GM18498 (cell line): ENCODE measurements at regions not wholly inside any gene's neighbourhood (a gene's known extent, or its start where the extent isn't known, plus 50 kb on each side); places are given as distances from the start of the nearest gene placed in this dataset.

Experiments used
- ATAC-seq: cut with Tn5 transposase; IDR thresholded peaks from one replicate; pipeline ENCODE4 v1.9.1; 2021; ENCODE audit warnings: mild to moderate bottlenecking, moderate library complexity; ENCODE audit not compliant: unreplicated experiment

DNA sequence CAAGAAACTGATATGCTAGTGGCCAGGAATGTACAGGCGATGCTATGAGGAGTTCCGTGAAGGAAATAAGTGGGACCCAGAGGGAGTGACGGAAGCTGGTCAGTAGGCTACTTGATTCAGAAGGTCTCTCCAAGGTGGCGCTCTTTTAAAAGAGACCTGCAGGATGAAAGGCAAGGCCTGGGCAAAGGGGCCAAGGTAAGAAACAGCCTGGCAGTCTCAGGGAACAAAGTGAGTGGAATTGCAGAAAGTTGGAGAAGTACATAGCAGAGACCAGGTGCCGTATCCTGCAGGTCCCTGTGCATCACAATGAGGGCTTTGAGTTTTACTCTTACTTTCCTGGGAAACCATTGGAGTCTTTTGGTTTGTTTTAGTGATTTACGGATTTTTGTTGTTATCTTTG is 905.6 kb downstream of the BCL11B start:
- no peak for ATAC-seq

DNA sequence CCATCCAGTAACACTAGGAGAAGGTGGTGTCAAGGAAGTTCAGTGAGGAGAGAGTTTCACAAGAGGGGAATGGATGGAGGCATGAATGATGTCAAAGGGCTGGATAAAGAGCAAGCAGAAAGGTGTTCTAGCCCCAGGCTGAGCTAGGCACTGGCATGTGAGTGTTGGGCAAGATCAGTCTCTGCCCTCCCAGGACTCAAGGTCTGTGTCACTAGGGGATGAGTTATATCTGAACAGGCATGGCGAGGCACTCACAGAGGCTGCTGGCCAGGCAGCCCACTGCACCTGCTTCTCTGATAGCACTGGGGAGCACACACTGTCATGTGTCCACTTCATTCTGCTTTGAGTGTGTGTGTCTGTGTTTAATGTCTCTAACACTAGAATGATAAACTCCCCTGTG is 903.8 kb downstream of the BCL11B start:
- ATAC-seq, result no peak

DNA sequence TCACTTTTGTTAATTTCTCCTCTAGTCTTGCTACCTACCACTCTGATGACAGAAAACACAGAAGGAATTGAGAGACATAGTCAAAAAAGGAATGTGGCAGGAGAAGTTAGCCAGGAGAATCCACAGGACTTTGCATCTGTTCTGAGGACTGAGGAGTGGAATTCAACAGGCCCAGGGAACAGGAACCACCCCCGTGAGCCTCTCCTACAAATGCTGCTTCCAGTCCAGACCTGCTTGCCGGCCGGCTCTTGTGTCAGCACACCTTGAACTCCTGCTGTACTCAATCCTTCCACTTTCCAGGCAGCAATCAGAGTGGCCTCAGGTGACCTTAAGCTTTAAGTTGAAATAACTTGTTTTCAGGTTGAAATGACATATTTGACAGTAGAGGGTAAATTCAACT is 903.1 kb downstream of the BCL11B start:
- no peak for ATAC-seq

- ATAC-seq, result no peak
These were observed 902.7 kb downstream of the BCL11B start for GRCh38 chr14:98369344-98369743.

DNA sequence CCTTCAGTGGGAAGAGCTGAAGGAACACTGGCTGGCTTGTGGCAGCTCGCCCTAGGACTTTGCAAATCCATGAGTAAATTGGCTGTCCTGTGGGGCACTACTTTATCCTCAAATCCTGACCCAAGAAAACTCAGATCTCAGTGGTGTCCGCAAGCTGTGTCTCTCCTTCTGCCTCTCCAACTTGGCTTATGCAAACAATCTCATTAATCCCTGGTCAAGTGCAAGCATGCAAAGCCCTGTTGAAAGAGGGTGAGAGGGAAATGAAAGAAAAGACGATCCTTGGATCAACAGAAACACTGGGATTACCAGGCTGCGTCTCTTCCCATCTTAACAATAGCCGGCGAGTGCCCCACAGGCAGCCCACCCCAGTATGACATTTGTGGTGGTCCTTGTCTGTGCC is 901.6 kb downstream of the BCL11B start:
- no peak for ATAC-seq

- no peak for ATAC-seq
These were observed 900.9 kb downstream of the BCL11B start for GRCh38 chr14:98371141-98371540.

GRCh38 chr14:98374136-98374535 is 897.9 kb downstream of the BCL11B start:
- no peak for ATAC-seq

DNA sequence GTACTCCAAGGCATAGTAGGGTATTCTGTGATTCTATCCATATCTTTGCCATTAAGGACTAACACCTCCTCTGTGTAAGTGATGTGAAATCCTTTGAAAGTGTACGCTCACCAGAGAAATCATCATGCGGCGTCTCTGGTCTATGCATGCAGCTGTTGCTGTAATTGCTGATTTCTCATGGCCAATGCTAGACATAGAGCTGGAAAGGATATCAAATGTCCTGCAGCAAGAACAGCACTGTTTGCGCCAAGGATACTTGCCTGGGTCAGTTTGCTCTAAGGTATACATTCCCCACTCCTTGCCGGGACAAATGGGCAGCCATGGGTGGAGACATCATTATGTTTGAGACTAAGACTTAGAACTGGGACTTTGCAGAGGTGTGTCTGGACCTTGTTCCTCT is 896.4 kb downstream of the BCL11B start:
- ATAC-seq, result no peak

DNA sequence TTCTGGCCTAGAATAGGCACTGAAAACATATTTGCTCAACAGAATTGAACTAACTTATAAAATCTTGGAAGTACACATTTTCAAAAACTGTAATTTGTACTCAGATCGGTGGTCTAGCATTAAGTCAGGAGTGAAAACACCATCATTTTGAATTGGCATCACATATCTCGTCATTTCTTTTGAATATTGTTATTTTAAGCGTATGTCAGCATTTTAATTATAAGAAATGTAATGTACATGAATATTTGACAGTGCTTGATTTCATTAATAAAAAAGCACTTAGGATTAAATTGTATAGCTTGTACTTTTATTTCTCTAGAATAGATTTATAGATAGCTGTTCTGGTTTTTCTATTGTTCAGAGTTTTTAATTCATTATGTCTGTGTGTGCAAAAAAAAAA is 892.2 kb downstream of the BCL11B start:
- no peak for ATAC-seq

DNA sequence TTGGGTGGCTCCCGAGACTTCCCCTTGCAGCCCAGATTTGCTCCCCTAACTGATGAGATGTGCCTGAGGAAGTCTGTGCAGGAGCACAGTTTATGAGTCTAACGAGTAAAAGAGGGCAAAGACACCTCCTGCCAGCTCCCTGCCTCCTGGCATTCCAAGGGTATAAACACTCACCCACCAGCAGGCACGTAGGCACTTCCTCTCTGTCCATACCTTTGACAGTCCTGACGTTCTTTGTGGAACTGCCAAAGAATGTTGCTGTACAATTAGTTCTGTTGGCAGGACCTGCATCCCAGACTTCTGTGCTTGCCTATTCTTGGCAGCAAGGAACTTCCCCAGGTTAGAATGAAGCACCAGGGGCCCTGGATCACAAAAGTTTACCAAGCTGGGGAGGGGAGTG is 889.3 kb downstream of the BCL11B start:
- ATAC-seq, result no peak

GRCh38 chr14:98385851-98386250 is 886.1 kb downstream of the BCL11B start:
- ATAC-seq, result no peak

- no peak for ATAC-seq
These were observed 880.9 kb downstream of the BCL11B start for GRCh38 chr14:98391061-98391460.

GRCh38 chr14:98393527-98393926 is 878.5 kb downstream of the BCL11B start:
- ATAC-seq, result no peak

DNA sequence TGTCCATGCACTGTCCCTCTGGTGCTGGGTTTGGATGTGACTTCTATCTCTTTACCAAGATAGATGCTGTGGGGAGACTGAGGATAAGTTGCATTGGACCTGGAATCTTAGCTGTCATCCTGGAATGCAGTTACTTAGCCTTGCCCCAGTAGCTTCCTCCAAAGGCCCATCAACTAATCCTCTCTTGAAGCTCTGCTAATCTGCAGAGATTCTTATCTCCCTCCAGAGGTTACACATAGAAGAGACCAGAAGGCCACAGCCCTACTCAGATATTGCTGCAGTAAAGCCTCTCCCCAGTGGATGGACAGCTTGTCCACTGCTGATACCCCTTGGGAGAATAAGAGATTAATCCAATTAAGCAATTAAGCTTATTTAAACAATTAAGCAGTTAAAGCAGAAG is 867.2 kb downstream of the BCL11B start:
- ATAC-seq, result no peak

GRCh38 chr14:98408024-98408555 is 863.9 kb downstream of the BCL11B start:
- ATAC-seq, result no peak

GRCh38 chr14:98408713-98409112 is 863.3 kb downstream of the BCL11B start:
- ATAC-seq, result no peak

- no peak for ATAC-seq
These were observed 860.8 kb downstream of the BCL11B start for GRCh38 chr14:98411154-98411553.

DNA sequence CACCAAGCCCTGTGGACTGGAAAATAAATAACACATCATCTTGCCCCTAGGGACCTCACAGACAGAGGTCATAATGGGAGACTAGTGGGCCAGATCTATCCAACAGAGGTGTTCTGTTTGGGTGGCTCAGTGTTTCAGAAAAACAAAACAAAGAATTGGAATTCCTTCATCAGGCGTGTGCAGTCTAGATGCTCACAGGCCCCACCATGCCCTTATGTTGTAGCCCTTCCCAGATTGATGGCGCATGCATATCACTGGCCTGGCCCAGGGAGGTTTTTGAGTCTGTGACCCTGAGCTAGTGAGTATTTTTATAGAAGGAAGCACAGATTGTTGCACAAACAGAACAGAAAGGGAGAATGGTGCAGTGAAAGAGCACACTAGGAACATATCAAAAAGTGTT is 859.6 kb downstream of the BCL11B start:
- ATAC-seq, result no peak

DNA sequence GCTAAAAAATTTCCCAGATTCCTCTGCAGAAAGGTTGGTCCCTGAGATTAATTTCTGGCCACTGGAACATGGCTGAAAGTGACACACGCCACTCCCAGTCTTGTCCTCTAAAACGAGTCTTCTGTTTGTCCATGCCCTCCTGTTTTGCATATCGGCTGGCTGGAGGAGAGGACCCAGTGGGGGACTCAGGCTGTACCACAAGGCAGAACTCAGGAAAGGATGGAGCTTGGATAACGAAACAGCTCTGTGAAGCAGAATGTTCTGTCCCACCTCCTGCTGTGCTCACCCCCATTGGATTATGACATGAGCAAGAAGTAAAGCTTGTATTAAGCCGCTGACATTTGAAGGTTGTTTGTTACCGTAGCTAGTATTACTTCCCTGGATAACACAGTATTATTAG is 856.2 kb downstream of the BCL11B start:
- no peak for ATAC-seq

DNA sequence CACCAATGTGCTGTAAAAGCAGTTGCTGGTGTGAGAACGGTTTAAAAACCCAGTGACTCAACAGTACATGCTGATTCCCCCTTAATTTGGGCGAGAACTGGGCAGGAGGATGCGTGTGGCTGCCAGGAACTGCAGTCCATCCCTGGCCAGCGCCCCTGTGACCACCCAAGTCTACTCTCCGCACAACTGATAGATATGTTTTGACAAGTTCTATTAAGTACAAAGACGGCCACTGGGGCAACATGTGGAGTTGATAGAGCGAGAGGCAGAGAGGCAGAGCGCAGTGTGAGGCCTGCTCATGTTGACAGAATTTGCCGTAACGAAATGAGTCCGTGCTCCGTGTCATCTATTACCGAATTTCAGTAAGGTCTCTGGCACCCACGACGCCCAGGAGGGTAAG is 855.0 kb downstream of the BCL11B start:
- ATAC-seq, result no peak

- ATAC-seq, result no peak
These were observed 843.5 kb downstream of the BCL11B start for GRCh38 chr14:98428483-98428994.

DNA sequence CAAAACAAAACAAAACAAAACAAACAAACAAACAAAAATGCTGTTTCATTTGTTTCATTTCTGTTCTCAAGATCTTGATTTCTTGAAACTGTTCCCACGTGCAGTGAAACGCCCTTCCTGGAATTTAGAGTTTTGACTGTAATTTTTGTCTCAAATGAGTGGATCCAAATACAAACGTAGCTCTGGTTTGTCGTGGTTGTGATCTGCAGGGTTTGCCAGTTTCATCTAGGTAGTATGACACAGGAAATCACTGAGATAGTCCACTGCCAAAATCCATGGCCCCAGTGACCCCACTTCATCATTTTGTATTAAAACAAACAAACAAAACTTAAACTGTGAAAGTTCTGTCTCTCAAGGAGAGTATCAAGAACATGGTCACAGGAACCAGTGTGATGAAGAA is 838.6 kb downstream of the BCL11B start:
- no peak for ATAC-seq

DNA sequence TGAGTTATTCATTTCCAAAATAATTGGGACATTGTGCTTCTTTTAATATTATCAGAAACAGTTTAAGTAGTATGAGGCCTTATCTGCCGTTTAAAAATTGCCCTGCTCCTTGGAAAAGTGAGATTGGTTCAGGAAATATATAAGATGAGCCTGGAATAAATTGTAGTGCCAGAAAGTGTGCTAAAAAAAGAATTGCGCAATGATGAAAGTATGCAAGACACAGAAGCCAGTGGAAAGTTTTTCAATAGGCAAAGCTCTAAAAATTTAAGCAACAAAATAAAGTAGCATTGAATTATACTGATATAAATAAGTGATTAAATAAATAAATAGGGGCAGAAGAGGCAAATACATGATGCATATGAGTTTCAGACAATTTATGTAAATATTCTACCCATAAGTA is 834.9 kb downstream of the BCL11B start:
- no peak for ATAC-seq

DNA sequence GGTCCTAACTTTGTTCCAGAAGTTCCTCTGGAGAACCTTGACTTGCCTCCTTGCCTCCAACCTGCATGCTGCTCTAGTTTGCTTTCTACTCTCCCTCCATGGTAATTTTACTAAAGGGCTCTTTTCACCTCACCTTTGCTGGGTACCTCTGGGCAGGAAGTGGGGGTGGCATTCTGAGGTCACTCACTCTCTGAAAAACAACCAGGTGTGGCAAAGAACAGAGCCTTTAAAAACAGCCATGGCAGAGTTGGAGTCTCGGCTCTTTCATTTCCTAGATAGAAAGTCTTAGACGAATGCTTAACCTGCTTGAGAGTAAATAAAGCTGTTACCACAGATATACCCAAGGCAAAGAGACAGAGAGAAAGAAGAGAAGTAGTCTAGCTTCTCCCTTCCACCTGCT is 827.9 kb downstream of the BCL11B start:
- no peak for ATAC-seq
